ENCODE measurements at regions not wholly inside any gene's neighbourhood (a gene's known extent, or its start where the extent isn't known, plus 50 kb on each side); places are given as distances from the start of the nearest gene placed in this dataset.

DNA sequence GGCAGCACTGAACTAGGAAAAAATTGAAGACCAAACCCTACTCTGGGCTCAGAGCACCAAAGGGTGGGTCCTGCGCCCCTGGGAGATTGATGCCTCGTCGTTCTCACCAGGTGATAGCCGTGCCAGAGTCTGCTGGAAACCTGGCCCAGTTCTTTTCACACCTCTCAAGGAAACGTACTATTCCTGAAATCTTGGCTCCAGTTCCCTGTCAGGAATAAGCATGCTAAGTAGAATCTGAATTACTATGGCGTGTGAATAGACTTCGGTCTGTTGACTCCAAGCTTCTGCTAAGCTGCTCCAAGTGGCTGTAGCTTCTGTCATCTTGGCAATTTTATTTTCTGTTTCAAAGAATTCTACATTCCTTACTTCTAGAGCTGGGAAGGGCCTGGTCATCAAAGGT, 75.4 kb downstream of the MARCHF4 start (continued):
- TF ChIP-seq, protein P1, sequence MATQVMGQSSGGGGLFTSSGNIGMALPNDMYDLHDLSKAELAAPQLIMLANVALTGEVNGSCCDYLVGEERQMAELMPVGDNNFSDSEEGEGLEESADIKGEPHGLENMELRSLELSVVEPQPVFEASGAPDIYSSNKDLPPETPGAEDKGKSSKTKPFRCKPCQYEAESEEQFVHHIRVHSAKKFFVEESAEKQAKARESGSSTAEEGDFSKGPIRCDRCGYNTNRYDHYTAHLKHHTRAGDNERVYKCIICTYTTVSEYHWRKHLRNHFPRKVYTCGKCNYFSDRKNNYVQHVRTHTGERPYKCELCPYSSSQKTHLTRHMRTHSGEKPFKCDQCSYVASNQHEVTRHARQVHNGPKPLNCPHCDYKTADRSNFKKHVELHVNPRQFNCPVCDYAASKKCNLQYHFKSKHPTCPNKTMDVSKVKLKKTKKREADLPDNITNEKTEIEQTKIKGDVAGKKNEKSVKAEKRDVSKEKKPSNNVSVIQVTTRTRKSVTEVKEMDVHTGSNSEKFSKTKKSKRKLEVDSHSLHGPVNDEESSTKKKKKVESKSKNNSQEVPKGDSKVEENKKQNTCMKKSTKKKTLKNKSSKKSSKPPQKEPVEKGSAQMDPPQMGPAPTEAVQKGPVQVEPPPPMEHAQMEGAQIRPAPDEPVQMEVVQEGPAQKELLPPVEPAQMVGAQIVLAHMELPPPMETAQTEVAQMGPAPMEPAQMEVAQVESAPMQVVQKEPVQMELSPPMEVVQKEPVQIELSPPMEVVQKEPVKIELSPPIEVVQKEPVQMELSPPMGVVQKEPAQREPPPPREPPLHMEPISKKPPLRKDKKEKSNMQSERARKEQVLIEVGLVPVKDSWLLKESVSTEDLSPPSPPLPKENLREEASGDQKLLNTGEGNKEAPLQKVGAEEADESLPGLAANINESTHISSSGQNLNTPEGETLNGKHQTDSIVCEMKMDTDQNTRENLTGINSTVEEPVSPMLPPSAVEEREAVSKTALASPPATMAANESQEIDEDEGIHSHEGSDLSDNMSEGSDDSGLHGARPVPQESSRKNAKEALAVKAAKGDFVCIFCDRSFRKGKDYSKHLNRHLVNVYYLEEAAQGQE (IDR thresholded peaks at IDR 0.05; ENCODE audit: low read depth, low read length) = no peak

- no peak overlapping the region for H2AFZ ChIP-seq (ENCODE audit: low read depth)
- H3F3A ChIP-seq (replicated peaks; ENCODE audit: insufficient read depth) = peaks cover 6% of the 10 kb centered on the region
- DNase-seq = no peak
- H3K4me1 ChIP-seq (ENCODE audit: control insufficient read depth in 1 of 2, insufficient read depth in 2 of 2, low read depth in 1 of 2, low read length in 1 of 2) = peaks cover 8 to 12% of the 10 kb centered on the region in 2 experiments; a peak in 2 of 4 replicates
- no peaks in the 10 kb centered on the region for H3K9me3 ChIP-seq
- no peaks in the 10 kb centered on the region for H4K20me1 ChIP-seq (ENCODE audit: insufficient read depth)
- no peak for TF ChIP-seq JUND (IDR thresholded peaks at IDR 0.05)
- TF ChIP-seq, protein P1 (IDR thresholded peaks at IDR 0.05; ENCODE audit: low read depth, low read length) = no peak
- no peak for TF ChIP-seq CHD2 (IDR thresholded peaks at IDR 0.05; ENCODE audit: low read length, partially characterized antibody)
- TF ChIP-seq PBX3 (IDR thresholded peaks at IDR 0.05) = no peak
- no peak for TF ChIP-seq MAX (IDR thresholded peaks at IDR 0.05; ENCODE audit: low read depth)
- TF ChIP-seq MXI1 (IDR thresholded peaks at IDR 0.05; ENCODE audit: low read depth, low read length) = no peak
- TF ChIP-seq CTCF (IDR thresholded peaks at IDR 0.05) = no peak
- TF ChIP-seq GATA2 (CRISPR knock-in tag; IDR thresholded peaks at IDR 0.05) = no peak
- no peaks in the 10 kb centered on the region for H3K9me2 ChIP-seq
- peak overlapping the region in 1 of 2 experiments; percentile 24; a peak in 1 of 4 replicates for H3K27ac ChIP-seq (ENCODE audit: low read depth in 2 of 2, low read length in 1 of 2)
- no peaks in the 10 kb centered on the region for H3K36me3 ChIP-seq (replicated peaks in 1 of 2; ENCODE audit: control insufficient read depth in 1 of 2, insufficient read depth in 2 of 2, low read length in 1 of 2)
- H3K4me3 ChIP-seq (ENCODE audit: low read depth in 2 of 2, low read length in 1 of 2) = no peak overlapping the region
- CTCF ChIA-PET = interaction anchor here (0.8 kb wide), 1 partner anchor 10 kb away, joined by 3 read pairs; no protein-coding TSS in a partner anchor
- 100% methylated on average over 2 of the region's 2 CpGs for WGBS (ENCODE audit: low lambda C conversion rate)
- POLR2A ChIA-PET = no interaction called here
- H3K4me2 ChIP-seq = no peak overlapping the region
- no peaks in the 10 kb centered on the region for H3K27me3 ChIP-seq (ENCODE audit: insufficient read depth)
- H3K79me2 ChIP-seq (ENCODE audit: insufficient read depth) = peaks cover 25% of the 10 kb centered on the region
- H3K9ac ChIP-seq = no peak overlapping the region
These were observed 78.0 kb downstream of the MARCHF4 start for GRCh38 chr2:216294305-216294704.

All from SK-N-SH (cell line).